ENCODE measurements at regions not wholly inside any gene's neighbourhood (a gene's known extent, or its start where the extent isn't known, plus 50 kb on each side); places are given as distances from the start of the nearest gene placed in this dataset.

- no peak for DNase-seq (ENCODE audit: low spot score)
- no peak overlapping the region for H3K27ac ChIP-seq
- H3K36me3 ChIP-seq = no peaks in the 10 kb centered on the region
- H3K4me1 ChIP-seq = no peaks in the 10 kb centered on the region
- TF ChIP-seq, protein P1, sequence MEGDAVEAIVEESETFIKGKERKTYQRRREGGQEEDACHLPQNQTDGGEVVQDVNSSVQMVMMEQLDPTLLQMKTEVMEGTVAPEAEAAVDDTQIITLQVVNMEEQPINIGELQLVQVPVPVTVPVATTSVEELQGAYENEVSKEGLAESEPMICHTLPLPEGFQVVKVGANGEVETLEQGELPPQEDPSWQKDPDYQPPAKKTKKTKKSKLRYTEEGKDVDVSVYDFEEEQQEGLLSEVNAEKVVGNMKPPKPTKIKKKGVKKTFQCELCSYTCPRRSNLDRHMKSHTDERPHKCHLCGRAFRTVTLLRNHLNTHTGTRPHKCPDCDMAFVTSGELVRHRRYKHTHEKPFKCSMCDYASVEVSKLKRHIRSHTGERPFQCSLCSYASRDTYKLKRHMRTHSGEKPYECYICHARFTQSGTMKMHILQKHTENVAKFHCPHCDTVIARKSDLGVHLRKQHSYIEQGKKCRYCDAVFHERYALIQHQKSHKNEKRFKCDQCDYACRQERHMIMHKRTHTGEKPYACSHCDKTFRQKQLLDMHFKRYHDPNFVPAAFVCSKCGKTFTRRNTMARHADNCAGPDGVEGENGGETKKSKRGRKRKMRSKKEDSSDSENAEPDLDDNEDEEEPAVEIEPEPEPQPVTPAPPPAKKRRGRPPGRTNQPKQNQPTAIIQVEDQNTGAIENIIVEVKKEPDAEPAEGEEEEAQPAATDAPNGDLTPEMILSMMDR (IDR thresholded peaks at IDR 0.05) = no peak
- H3K9me3 ChIP-seq = peaks cover 0 to 11% of the 10 kb centered on the region in 2 donors
- H3K27me3 ChIP-seq = no peaks in the 10 kb centered on the region
- H3K4me3 ChIP-seq = no peak overlapping the region
Measured at GRCh38 chr2:7977981-7978380, 703.9 kb upstream of the ID2 start.

GRCh38 chr2:7982054-7982453, 699.8 kb upstream of the ID2 start:
- Histone ChIP-seq H3K4me3 (no peak overlapping the region), H3K36me3 (no peaks in the 10 kb centered on the region), H3K27ac (no peak overlapping the region), H3K27me3 (no peaks in the 10 kb centered on the region), H3K4me1 (no peaks in the 10 kb centered on the region), H3K9me3 (peaks cover 0 to 11% of the 10 kb centered on the region in 2 donors)
- TF ChIP-seq, protein P1 (IDR thresholded peaks at IDR 0.05) = no peak
- DNase-seq (ENCODE audit: low spot score) = no peak

GRCh38 chr2:7983451-7983850, 698.4 kb upstream of the ID2 start:
- TF ChIP-seq, protein P1 (IDR thresholded peaks at IDR 0.05) = no peak
- no peak for DNase-seq (ENCODE audit: low spot score)
- Histone ChIP-seq H3K36me3 (no peaks in the 10 kb centered on the region), H3K27ac (no peak overlapping the region), H3K9me3 (peaks cover 0 to 11% of the 10 kb centered on the region in 2 donors), H3K4me3 (no peak overlapping the region), H3K4me1 (no peaks in the 10 kb centered on the region), H3K27me3 (no peaks in the 10 kb centered on the region)

DNA sequence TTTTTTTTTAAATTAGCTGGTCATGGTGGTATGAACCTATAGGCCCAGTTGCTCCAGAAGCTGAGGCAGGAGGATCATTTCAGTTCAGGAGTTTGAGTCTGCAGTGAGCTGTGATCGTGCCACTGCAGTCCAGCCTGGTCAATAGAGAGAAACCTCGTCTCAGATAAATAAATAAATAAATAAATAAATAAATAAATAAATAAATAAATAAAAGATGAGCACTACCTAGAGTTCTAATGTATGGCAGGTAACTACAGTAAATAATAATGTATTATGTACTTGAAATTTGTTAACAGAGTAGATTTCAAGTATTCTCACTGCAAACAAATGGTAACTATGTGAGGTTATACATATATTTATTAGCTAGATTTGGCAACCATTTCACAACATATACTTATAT, 697.9 kb upstream of the ID2 start:
- no peak for DNase-seq (ENCODE audit: low spot score)
- no peaks in the 10 kb centered on the region for H3K4me1 ChIP-seq
- H3K36me3 ChIP-seq = no peaks in the 10 kb centered on the region
- H3K9me3 ChIP-seq = peaks cover 0 to 11% of the 10 kb centered on the region in 2 donors
- TF ChIP-seq, protein P1 (IDR thresholded peaks at IDR 0.05) = no peak
- no peak overlapping the region for H3K4me3 ChIP-seq
- H3K27me3 ChIP-seq = no peaks in the 10 kb centered on the region
- H3K27ac ChIP-seq = no peak overlapping the region

- H3K4me1 ChIP-seq = no peaks in the 10 kb centered on the region
- DNase-seq (ENCODE audit: low spot score) = no peak
- no peaks in the 10 kb centered on the region for H3K36me3 ChIP-seq
- H3K27ac ChIP-seq = no peak overlapping the region
- peaks cover 0 to 11% of the 10 kb centered on the region in 2 donors for H3K9me3 ChIP-seq
- TF ChIP-seq, protein P1 (IDR thresholded peaks at IDR 0.05) = no peak
- H3K27me3 ChIP-seq = no peaks in the 10 kb centered on the region
- no peak overlapping the region for H3K4me3 ChIP-seq
Measured at GRCh38 chr2:7984693-7985353, 697.0 kb upstream of the ID2 start.

DNA sequence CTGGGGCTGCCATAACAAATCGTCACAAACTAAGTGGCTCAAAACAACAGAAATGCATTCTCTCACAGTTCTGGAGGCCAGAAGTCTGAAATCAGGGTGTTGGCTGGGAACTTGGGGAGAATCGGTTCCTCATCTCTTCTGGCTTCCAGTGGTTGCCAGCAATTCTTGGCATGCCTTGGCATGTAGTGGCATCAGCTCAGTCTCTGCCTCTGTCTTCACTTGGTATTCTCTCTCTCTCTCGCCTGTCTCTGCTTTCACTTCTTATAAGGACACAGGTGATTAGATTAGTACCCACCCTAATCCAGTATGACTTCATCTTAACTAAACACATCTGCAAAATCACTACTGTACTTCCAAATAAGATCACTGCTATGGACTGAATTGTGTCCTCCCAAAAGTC, 695.4 kb upstream of the ID2 start:
- Histone ChIP-seq H3K36me3 (no peaks in the 10 kb centered on the region), H3K4me1 (no peaks in the 10 kb centered on the region), H3K9me3 (peaks cover 0 to 11% of the 10 kb centered on the region in 2 donors), H3K27me3 (no peaks in the 10 kb centered on the region), H3K4me3 (no peak overlapping the region), H3K27ac (no peak overlapping the region)
- TF ChIP-seq, protein P1 (IDR thresholded peaks at IDR 0.05) = no peak
- no peak for DNase-seq (ENCODE audit: low spot score)

Measured in right atrium auricular region (tissue), 2 donors.